ENCODE measurements at regions not wholly inside any gene's neighbourhood (a gene's known extent, or its start where the extent isn't known, plus 50 kb on each side); places are given as distances from the start of the nearest gene placed in this dataset.

DNA sequence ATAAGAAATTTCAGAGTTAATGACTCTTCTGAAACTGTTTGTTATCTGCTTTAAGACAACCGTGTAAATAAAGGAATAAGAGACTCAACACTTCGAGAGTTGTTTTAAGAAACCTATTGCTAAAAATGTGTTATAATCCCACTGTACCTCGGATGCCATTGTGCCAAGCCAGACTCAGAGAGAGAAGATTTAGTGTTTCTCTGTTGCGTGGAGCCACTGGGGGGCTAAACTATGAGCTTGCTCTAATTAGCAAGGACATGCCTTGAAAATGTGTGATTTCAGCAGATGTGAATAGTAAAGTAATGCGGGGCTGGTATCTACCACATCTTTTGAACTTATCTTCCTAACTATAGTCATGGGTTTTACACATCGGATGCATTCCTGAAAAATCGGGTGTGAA lies 56.2 kb upstream of the TARBP1 start:
- TF ChIP-seq CEBPB (IDR thresholded peaks at IDR 0.05; ENCODE audit: borderline replicate concordance, low read depth, low read length) (no peak), NFKB2 (CRISPR knock-in tag; IDR thresholded peaks at IDR 0.05; ENCODE audit: borderline replicate concordance) (no peak), NR2C2 (CRISPR knock-in tag; IDR thresholded peaks at IDR 0.05; ENCODE audit: borderline replicate concordance) (no peak), TAF15 (IDR thresholded peaks at IDR 0.05; ENCODE audit: low read depth, low read length, poor library complexity, severe bottlenecking) (no peak), SOX6 (IDR thresholded peaks at IDR 0.05) (no peak), SOX6 (CRISPR knock-in tag; IDR thresholded peaks at IDR 0.05) (no peak), NR1H2 (CRISPR knock-in tag; IDR thresholded peaks at IDR 0.05; ENCODE audit: borderline replicate concordance, low read depth) (no peak), MAFG (CRISPR knock-in tag; IDR thresholded peaks at IDR 0.05) (no peak)
- TF ChIP-seq, protein P1, sequence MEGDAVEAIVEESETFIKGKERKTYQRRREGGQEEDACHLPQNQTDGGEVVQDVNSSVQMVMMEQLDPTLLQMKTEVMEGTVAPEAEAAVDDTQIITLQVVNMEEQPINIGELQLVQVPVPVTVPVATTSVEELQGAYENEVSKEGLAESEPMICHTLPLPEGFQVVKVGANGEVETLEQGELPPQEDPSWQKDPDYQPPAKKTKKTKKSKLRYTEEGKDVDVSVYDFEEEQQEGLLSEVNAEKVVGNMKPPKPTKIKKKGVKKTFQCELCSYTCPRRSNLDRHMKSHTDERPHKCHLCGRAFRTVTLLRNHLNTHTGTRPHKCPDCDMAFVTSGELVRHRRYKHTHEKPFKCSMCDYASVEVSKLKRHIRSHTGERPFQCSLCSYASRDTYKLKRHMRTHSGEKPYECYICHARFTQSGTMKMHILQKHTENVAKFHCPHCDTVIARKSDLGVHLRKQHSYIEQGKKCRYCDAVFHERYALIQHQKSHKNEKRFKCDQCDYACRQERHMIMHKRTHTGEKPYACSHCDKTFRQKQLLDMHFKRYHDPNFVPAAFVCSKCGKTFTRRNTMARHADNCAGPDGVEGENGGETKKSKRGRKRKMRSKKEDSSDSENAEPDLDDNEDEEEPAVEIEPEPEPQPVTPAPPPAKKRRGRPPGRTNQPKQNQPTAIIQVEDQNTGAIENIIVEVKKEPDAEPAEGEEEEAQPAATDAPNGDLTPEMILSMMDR (CRISPR knock-in tag; IDR thresholded peaks at IDR 0.05), result no peak
- TF ChIP-seq, protein P2, sequence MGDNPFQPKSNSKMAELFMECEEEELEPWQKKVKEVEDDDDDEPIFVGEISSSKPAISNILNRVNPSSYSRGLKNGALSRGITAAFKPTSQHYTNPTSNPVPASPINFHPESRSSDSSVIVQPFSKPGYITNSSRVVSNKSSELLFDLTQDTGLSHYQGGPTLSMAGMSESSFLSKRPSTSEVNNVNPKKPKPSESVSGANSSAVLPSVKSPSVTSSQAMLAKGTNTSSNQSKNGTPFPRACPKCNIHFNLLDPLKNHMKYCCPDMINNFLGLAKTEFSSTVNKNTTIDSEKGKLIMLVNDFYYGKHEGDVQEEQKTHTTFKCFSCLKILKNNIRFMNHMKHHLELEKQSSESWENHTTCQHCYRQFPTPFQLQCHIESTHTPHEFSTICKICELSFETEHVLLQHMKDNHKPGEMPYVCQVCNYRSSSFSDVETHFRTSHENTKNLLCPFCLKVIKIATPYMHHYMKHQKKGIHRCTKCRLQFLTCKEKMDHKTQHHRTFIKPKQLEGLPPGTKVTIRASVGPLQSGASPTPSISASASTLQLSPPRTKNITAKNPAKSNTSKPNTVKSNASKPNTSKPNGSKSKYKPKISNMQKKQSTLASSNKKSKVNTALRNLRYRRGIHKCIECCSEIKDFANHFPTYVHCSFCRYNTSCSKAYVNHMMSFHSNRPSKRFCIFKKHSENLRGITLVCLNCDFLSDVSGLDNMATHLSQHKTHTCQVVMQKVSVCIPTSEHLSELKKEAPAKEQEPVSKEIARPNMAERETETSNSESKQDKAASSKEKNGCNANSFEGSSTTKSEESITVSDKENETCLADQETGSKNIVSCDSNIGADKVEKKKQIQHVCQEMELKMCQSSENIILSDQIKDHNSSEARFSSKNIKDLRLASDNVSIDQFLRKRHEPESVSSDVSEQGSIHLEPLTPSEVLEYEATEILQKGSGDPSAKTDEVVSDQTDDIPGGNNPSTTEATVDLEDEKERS (CRISPR knock-in tag; IDR thresholded peaks at IDR 0.05), result no peak

Measured in HepG2 (cell line).